ENCODE measurements at regions not wholly inside any gene's neighbourhood (a gene's known extent, or its start where the extent isn't known, plus 50 kb on each side); places are given as distances from the start of the nearest gene placed in this dataset.

- Histone ChIP-seq H3K36me3 (ENCODE audit: control insufficient read depth in 2 of 2, extremely low read depth in 1 of 2, insufficient read depth in 2 of 2, low read length in 2 of 2) (no peaks in the 10 kb centered on the region), H3K4me3 (ENCODE audit: control insufficient read depth in 2 of 3, extremely low read depth in 1 of 3, insufficient read depth in 2 of 3, low read depth in 1 of 3, low read length in 3 of 3) (no peak overlapping the region), H3K9me3 (ENCODE audit: control insufficient read depth, low read depth, low read length) (no peaks in the 10 kb centered on the region), H3K79me2 (ENCODE audit: control insufficient read depth, insufficient read depth, low read length) (no peaks in the 10 kb centered on the region), H3K4me2 (ENCODE audit: control insufficient read depth, extremely low read depth, insufficient read depth, low read depth, low read length) (no peak overlapping the region), H4K20me1 (ENCODE audit: control insufficient read depth, extremely low read depth, insufficient read depth, low read length) (no peaks in the 10 kb centered on the region), H3K9me1 (ENCODE audit: control insufficient read depth, extremely low read depth, insufficient read depth, low read length) (no peaks in the 10 kb centered on the region), H3K9ac (ENCODE audit: control insufficient read depth, extremely low read depth, insufficient read depth, low read length) (no peak overlapping the region), H3K4me1 (ENCODE audit: control insufficient read depth, extremely low read depth, insufficient read depth, low read length) (no peaks in the 10 kb centered on the region), H2AFZ (ENCODE audit: control insufficient read depth, low read length) (no peak overlapping the region), H3K27me3 (ENCODE audit: control insufficient read depth, extremely low read depth, insufficient read depth, low read length) (no peaks in the 10 kb centered on the region), H3K27ac (ENCODE audit: control insufficient read depth, insufficient read depth, low read length) (no peak overlapping the region)
- dilution Hi-C loops (cut with MboI; ENCODE audit: extremely low pct_ligation_motif_present, low sequenced_read_pairs) = no loop called here
- DNase-seq (ENCODE audit: low read depth, low spot score) (no peak), FAIRE-seq (no peak)
- TF ChIP-seq CTCF (optimal IDR thresholded peaks at IDR 0.05 in 1 of 3, IDR thresholded peaks at IDR 0.05 in 1 of 3, conservative IDR thresholded peaks at IDR 0.05 in 1 of 3; ENCODE audit: extremely low read depth in 1 of 3, insufficient read depth in 2 of 3, low read length in 3 of 3) (no peak), EZH2 (IDR thresholded peaks at IDR 0.05; ENCODE audit: low read length) (no peak)
Measured at GRCh38 chr3:34275811-34276210, 477.4 kb downstream of the PDCD6IP start.

- no peak overlapping the region for H3K9ac ChIP-seq (ENCODE audit: control insufficient read depth, extremely low read depth, insufficient read depth, low read length)
- no peaks in the 10 kb centered on the region for H3K9me1 ChIP-seq (ENCODE audit: control insufficient read depth, extremely low read depth, insufficient read depth, low read length)
- no peak overlapping the region for H3K27ac ChIP-seq (ENCODE audit: control insufficient read depth, insufficient read depth, low read length)
- no peak for FAIRE-seq
- no peaks in the 10 kb centered on the region for H4K20me1 ChIP-seq (ENCODE audit: control insufficient read depth, extremely low read depth, insufficient read depth, low read length)
- TF ChIP-seq CTCF (optimal IDR thresholded peaks at IDR 0.05 in 1 of 3, IDR thresholded peaks at IDR 0.05 in 1 of 3, conservative IDR thresholded peaks at IDR 0.05 in 1 of 3; ENCODE audit: extremely low read depth in 1 of 3, insufficient read depth in 2 of 3, low read length in 3 of 3) = no peak
- H3K36me3 ChIP-seq (ENCODE audit: control insufficient read depth in 2 of 2, extremely low read depth in 1 of 2, insufficient read depth in 2 of 2, low read length in 2 of 2) = no peaks in the 10 kb centered on the region
- no peaks in the 10 kb centered on the region for H3K9me3 ChIP-seq (ENCODE audit: control insufficient read depth, low read depth, low read length)
- H2AFZ ChIP-seq (ENCODE audit: control insufficient read depth, low read length) = no peak overlapping the region
- dilution Hi-C loops (cut with MboI; ENCODE audit: extremely low pct_ligation_motif_present, low sequenced_read_pairs) = no loop called here
- no peaks in the 10 kb centered on the region for H3K27me3 ChIP-seq (ENCODE audit: control insufficient read depth, extremely low read depth, insufficient read depth, low read length)
- DNase-seq (ENCODE audit: low read depth, low spot score) = no peak
- no peak overlapping the region for H3K4me2 ChIP-seq (ENCODE audit: control insufficient read depth, extremely low read depth, insufficient read depth, low read depth, low read length)
- no peak overlapping the region for H3K4me3 ChIP-seq (ENCODE audit: control insufficient read depth in 2 of 3, extremely low read depth in 1 of 3, insufficient read depth in 2 of 3, low read depth in 1 of 3, low read length in 3 of 3)
- no peaks in the 10 kb centered on the region for H3K79me2 ChIP-seq (ENCODE audit: control insufficient read depth, insufficient read depth, low read length)
- no peaks in the 10 kb centered on the region for H3K4me1 ChIP-seq (ENCODE audit: control insufficient read depth, extremely low read depth, insufficient read depth, low read length)
Measured at GRCh38 chr3:34276342-34276741, 477.9 kb downstream of the PDCD6IP start.

Measured in keratinocyte (primary cell).